K562 (cell line): ENCODE measurements at regions not wholly inside any gene's neighbourhood (a gene's known extent, or its start where the extent isn't known, plus 50 kb on each side); places are given as distances from the start of the nearest gene placed in this dataset.

Experiments used
- ATAC-seq: fragments of 200-7000 bp; cut with Tn5 transposase; 3 replicates; pipeline ENCODE4 v1.9.1; 2020; ENCODE audit warnings: moderate library complexity
- BruUV-seq: library from RNA; stranded (reverse); fragments of 400-500 nt; replicated peaks from 2 replicates; lab custom pipeline; 2021; lab: Mats Ljungman, UMichigan
- CTCF ChIA-PET: fragments of 300-600 bp; formaldehyde crosslinking; extraction: SDS; loops from one replicate; lab custom pipeline; 2021; ENCODE audit warnings: low intra/inter-chr PET ratio; lab: Yijun Ruan, JAX
- POLR2A ChIA-PET: fragments of 300-600, 350-650 bp; sonication (Branson Sonifier 250); formaldehyde crosslinking; extraction: SDS; loops from one replicate; lab custom pipeline; 2021; ENCODE audit warnings: antibody characterized with exemption, inconsistent platforms; lab: Yijun Ruan, JAX
- DNase-seq, 4 experiments: peaks; one replicate each; pipeline versions ENCODE4 v3.0.0 to v3.0.0-alpha.2; 2011 to 2018; ENCODE audit warnings: low spot score in 3 of 4, mixed read lengths in 3 of 4; ENCODE audit errors: extremely low read depth in 1 of 4
- FAIRE-seq: peaks from 2 replicates; lab custom pipeline; 2011; peaks lifted over from hg19 to GRCh38; lab: Jason Lieb, UNC
- H2AFZ ChIP-seq: 2 replicates; pipeline ENCODE4 v1.6.0; 2011; ENCODE audit warnings: low read depth, low read length, control low read depth, inconsistent platforms
- H3K27ac ChIP-seq: fragments of 200-600 bp; 3 replicates; pipeline ENCODE4 v1.8.0; 2011; ENCODE audit warnings: low read depth, mild to moderate bottlenecking, control low read depth, inconsistent platforms, low read length, moderate library complexity, mixed read lengths; ENCODE audit errors: extremely low read depth
- H3K27me3 ChIP-seq, 2 experiments: fragments of 300-600 bp in 1 of 2; 2 replicates in 1 of 2; 3 replicates in 1 of 2; pipeline versions ENCODE4 v1.6.0 to v1.8.0; 2011; ENCODE audit warnings: inconsistent platforms in 2 of 2, low read length in 2 of 2, mild to moderate bottlenecking in 1 of 2, mixed read lengths in 1 of 2, moderate library complexity in 1 of 2; ENCODE audit not compliant: control insufficient read depth in 2 of 2, insufficient read depth in 2 of 2
- H3K36me3 ChIP-seq: fragments of 300-600 bp; 3 replicates; pipeline ENCODE4 v1.8.0; 2011; ENCODE audit warnings: mild to moderate bottlenecking, low read length, inconsistent platforms; ENCODE audit not compliant: control insufficient read depth, insufficient read depth
- H3K4me1 ChIP-seq, 2 experiments: fragments of 200-600 bp in 1 of 2; replicated peaks in 1 of 2; 2 replicates in 1 of 2; 3 replicates in 1 of 2; pipeline versions ENCODE4 v1.5.1 to v1.8.0; 2011; ENCODE audit warnings: inconsistent platforms in 2 of 2, low read length in 2 of 2, mild to moderate bottlenecking in 1 of 2, mixed read lengths in 1 of 2, moderate library complexity in 1 of 2; ENCODE audit not compliant: control insufficient read depth in 2 of 2, insufficient read depth in 2 of 2
- H3K4me2 ChIP-seq: 2 replicates; pipeline ENCODE4 v1.6.1; 2011; ENCODE audit warnings: low read length, control low read depth, inconsistent platforms, mixed read lengths; ENCODE audit not compliant: insufficient read depth
- H3K4me3 ChIP-seq: fragments of 200-600 bp; sonication (generic), shearing (Covaris generic); 2 replicates; pipeline ENCODE4 v1.5.1; 2016; ENCODE audit warnings: control low read depth, inconsistent platforms
- H3K79me2 ChIP-seq: fragments of 200-600 bp; 3 replicates; pipeline ENCODE4 v1.8.0; 2011; ENCODE audit warnings: low read length, inconsistent platforms; ENCODE audit not compliant: control insufficient read depth, insufficient read depth
- H3K9ac ChIP-seq, 2 experiments: 2 replicates each; pipeline versions ENCODE4 v1.6.0 to v1.6.1; 2011; ENCODE audit warnings: low read depth in 2 of 2, low read length in 2 of 2, control low read depth in 1 of 2, inconsistent platforms in 1 of 2, mild to moderate bottlenecking in 1 of 2, mixed read lengths in 1 of 2; ENCODE audit not compliant: insufficient read depth in 1 of 2
- H3K9me1 ChIP-seq: one replicate; pipeline ENCODE4 v1.6.0; 2011; ENCODE audit warnings: inconsistent platforms, mild to moderate bottlenecking, low read length, moderate library complexity; ENCODE audit not compliant: control insufficient read depth, insufficient read depth
- H3K9me3 ChIP-seq: replicated peaks from 2 replicates; pipeline ENCODE4 v1.5.1; 2011; ENCODE audit warnings: low read depth, low read length, inconsistent platforms; ENCODE audit not compliant: control insufficient read depth, insufficient read depth
- H4K20me1 ChIP-seq: replicated peaks from 2 replicates; pipeline ENCODE4 v1.6.1; 2011; ENCODE audit warnings: low read length, inconsistent platforms, mixed read lengths; ENCODE audit not compliant: control insufficient read depth, insufficient read depth
- AFF1 ChIP-seq, 2 experiments: fragments of 450-650 bp; IDR thresholded peaks; 2 replicates each; pipeline ENCODE4 v1.6.1; 2018; ENCODE audit warnings: mild to moderate bottlenecking in 2 of 2, low read depth in 1 of 2; ENCODE audit not compliant: partially characterized antibody in 2 of 2
- CXXC5 ChIP-seq: fragments of 250-450 bp; sonication (Bioruptor Pico); IDR thresholded peaks from 2 replicates; pipeline ENCODE4 v1.8.0; 2022; ENCODE audit warnings: inconsistent platforms, mild to moderate bottlenecking, moderate library complexity
- MBD2 ChIP-seq: sonication (generic); IDR thresholded peaks from 2 replicates; pipeline ENCODE4 v1.6.1; 2016; ENCODE audit warnings: low read depth, borderline replicate concordance
- MCM7 ChIP-seq, 2 experiments: fragments of 450-650 bp; IDR thresholded peaks; 2 replicates each; pipeline ENCODE4 v1.6.1; 2016 to 2018
- NRF1 ChIP-seq, 2 experiments: fragments of 450-650 bp; IDR thresholded peaks in 1 of 2; conservative IDR thresholded peaks in 1 of 2; 2 replicates each; pipeline ENCODE4 v1.6.1; 2014; ENCODE audit warnings: mild to moderate bottlenecking in 2 of 2
- PHTF2 ChIP-seq: fragments of 250-450 bp; sonication (Bioruptor Pico); IDR thresholded peaks from 2 replicates; pipeline ENCODE4 v1.5.0; 2021; ENCODE audit warnings: mild to moderate bottlenecking
- PTBP1 ChIP-seq: fragments of 200-400 bp; formaldehyde crosslinking; IDR thresholded peaks from 2 replicates; pipeline ENCODE4 v1.6.1; 2017; ENCODE audit warnings: low read depth, low read length
- SMARCA5 ChIP-seq: fragments of 450-650 bp; IDR thresholded peaks from 2 replicates; pipeline ENCODE4 v1.6.1; 2016
- TARDBP ChIP-seq: fragments of 450-650 bp; IDR thresholded peaks from 2 replicates; pipeline ENCODE4 v1.6.1; 2016
- TRIM28 ChIP-seq: fragments of 450-650 bp; IDR thresholded peaks from 2 replicates; pipeline ENCODE4 v1.6.1; 2017
- ZC3H11A ChIP-seq: IDR thresholded peaks from 2 replicates; pipeline ENCODE4 v1.6.1; 2012; ENCODE audit warnings: low read depth, low read length, improper control_type of control experiment
- ZNF143 ChIP-seq: sonication (generic); formaldehyde crosslinking; IDR thresholded peaks from 2 replicates; pipeline ENCODE4 v1.9.0; 2022; ENCODE audit warnings: mild to moderate bottlenecking, missing genetic modification reagents
- WGBS: fragments of 100-300 bp; shearing (Covaris generic); methylation state at CpG from one replicate; pipeline ENCODE4 v1.1.6; 2016; ENCODE audit warnings: low coverage, mixed read lengths; ENCODE audit not compliant: insufficient coverage; ENCODE audit errors: missing lambda C conversion rate; 5-methylcytosine and 5-hydroxymethylcytosine counted together
- in situ Hi-C: fragments of 300-500 bp; cut with MboI; formaldehyde crosslinking; loops from 4 replicates; pipeline ENCODE4 v1.15.0; 2018; ENCODE audit warnings: inconsistent platforms, mixed read lengths
- intact Hi-C: fragments of 100-400 bp; cut with micrococcal nuclease; formaldehyde crosslinking; loops from 2 replicates; pipeline ENCODE4 v1.14.2; 2022
- TF ChIP-seq, protein P1 (sequence below): fragments of 250-450 bp; sonication (Bioruptor Pico); IDR thresholded peaks from 2 replicates; pipeline ENCODE4 v1.4.0; 2020; ENCODE audit warnings: mild to moderate bottlenecking, moderate library complexity

DNA sequence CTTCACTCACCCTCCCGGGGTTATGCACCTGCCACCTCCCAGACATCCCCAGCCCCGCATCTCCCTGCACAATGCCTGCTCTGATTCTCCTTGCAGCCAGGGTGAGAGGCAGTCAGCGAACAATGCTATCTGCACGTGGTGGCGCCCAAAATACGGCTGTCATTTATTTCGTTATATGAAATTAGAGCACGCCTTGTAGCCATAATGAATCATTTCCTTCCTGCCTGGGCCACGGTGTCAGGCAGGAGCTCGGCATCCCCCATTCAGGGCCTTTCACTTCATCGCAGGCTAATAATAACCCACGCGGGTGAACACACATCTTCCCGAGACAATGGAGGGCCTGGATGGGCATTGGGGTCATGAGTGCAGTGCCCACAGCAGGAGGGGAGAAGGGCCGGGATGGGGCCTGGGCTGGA, 143.8 kb upstream of the ZNF507 start (continued):
- TF ChIP-seq, protein P1, sequence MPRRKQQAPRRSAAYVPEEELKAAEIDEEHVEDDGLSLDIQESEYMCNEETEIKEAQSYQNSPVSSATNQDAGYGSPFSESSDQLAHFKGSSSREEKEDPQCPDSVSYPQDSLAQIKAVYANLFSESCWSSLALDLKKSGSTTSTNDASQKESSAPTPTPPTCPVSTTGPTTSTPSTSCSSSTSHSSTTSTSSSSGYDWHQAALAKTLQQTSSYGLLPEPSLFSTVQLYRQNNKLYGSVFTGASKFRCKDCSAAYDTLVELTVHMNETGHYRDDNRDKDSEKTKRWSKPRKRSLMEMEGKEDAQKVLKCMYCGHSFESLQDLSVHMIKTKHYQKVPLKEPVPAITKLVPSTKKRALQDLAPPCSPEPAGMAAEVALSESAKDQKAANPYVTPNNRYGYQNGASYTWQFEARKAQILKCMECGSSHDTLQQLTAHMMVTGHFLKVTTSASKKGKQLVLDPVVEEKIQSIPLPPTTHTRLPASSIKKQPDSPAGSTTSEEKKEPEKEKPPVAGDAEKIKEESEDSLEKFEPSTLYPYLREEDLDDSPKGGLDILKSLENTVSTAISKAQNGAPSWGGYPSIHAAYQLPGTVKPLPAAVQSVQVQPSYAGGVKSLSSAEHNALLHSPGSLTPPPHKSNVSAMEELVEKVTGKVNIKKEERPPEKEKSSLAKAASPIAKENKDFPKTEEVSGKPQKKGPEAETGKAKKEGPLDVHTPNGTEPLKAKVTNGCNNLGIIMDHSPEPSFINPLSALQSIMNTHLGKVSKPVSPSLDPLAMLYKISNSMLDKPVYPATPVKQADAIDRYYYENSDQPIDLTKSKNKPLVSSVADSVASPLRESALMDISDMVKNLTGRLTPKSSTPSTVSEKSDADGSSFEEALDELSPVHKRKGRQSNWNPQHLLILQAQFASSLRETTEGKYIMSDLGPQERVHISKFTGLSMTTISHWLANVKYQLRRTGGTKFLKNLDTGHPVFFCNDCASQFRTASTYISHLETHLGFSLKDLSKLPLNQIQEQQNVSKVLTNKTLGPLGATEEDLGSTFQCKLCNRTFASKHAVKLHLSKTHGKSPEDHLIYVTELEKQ (CRISPR knock-in tag), result no peak
- TF ChIP-seq, all 486 proteins: peak for 0

DNA sequence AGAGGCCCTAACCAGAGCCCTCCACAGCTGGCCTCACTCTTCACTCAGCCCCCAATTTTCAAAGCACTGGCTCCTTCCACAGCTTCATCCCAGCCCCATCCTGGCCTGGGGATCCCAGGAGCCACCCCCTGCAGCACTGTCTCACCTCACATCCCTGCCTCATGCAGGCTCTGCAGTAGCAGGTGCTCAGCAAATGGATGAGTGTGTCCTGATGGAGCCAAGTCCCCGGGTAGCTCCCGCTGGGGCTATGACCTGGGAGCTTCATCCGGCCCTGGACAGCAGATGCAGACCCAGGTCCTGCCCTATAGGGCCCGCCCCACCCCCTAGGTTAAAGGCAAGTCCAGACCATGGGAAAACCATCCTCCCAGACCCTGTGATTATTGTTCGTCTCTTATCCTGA, 143.2 kb upstream of the ZNF507 start:
- Histone ChIP-seq H3K27me3 (no peaks in the 10 kb centered on the region; a peak in 1 of 5 replicates), H4K20me1 (no peaks in the 10 kb centered on the region), H3K4me2 (no peak overlapping the region), H3K27ac (no peak overlapping the region), H2AFZ (no peak overlapping the region), H3K9ac (no peak overlapping the region)
- ATAC-seq (no peak), FAIRE-seq (no peak)
- intact Hi-C loops, result no loop called here
- TF ChIP-seq TRIM28, result no peak
- TF ChIP-seq ZNF143, result no peak
- no peak for TF ChIP-seq CXXC5 (CRISPR knock-in tag)
- TF ChIP-seq AFF1 (IDR thresholded peaks at IDR 0.05; ENCODE audit: low read depth in 1 of 2, partially characterized antibody in 2 of 2), result no peak
- no peak for TF ChIP-seq MCM7 (IDR thresholded peaks at IDR 0.05)
- TF ChIP-seq NRF1 (conservative IDR thresholded peaks at IDR 0.05 in 1 of 2, IDR thresholded peaks at IDR 0.05 in 1 of 2), result no peak
- no peak for TF ChIP-seq MBD2
- TF ChIP-seq PTBP1, result no peak
- no peak for TF ChIP-seq SMARCA5
- no peak for TF ChIP-seq PHTF2 (CRISPR knock-in tag)
- no peak for TF ChIP-seq TARDBP
- no peak for TF ChIP-seq ZC3H11A
- TF ChIP-seq, all 486 proteins: peak for 0
- no peak for DNase-seq
- POLR2A ChIA-PET, result no interaction called here
- peaks cover 4% of the 10 kb centered on the region for H3K9me1 ChIP-seq
- no peak overlapping the region for H3K4me3 ChIP-seq
- H3K9me3 ChIP-seq, result no peaks in the 10 kb centered on the region
- in situ Hi-C loops, result no loop called here
- no peaks in the 10 kb centered on the region for H3K4me1 ChIP-seq
- H3K79me2 ChIP-seq, result no peaks in the 10 kb centered on the region
- CTCF ChIA-PET, result no interaction called here
- 0% methylated on average over 5 of the region's 5 CpGs for WGBS
- no peaks in the 10 kb centered on the region for H3K36me3 ChIP-seq
- no TSS peak for BruUV-seq
